GM12891 (cell line): ENCODE measurements at regions not wholly inside any gene's neighbourhood (a gene's known extent, or its start where the extent isn't known, plus 50 kb on each side); places are given as distances from the start of the nearest gene placed in this dataset.

ENCODE experiments used
- POLR2A ChIP-seq: IDR thresholded peaks from 2 replicates; pipeline ENCODE4 v1.6.1; 2011; ENCODE audit warnings: low read depth, low read length, control low read depth
- POLR2AphosphoS5 ChIP-seq: IDR thresholded peaks from 2 replicates; pipeline ENCODE4 v1.6.1; 2011; ENCODE audit warnings: low read depth, low read length, control low read depth
- SPI1 ChIP-seq: IDR thresholded peaks from 2 replicates; pipeline ENCODE4 v1.6.1; 2011; ENCODE audit warnings: low read depth, low read length, control low read depth
- TAF1 ChIP-seq: IDR thresholded peaks from 2 replicates; pipeline ENCODE4 v1.6.1; 2011; ENCODE audit warnings: low read depth, low read length, control low read depth

DNA sequence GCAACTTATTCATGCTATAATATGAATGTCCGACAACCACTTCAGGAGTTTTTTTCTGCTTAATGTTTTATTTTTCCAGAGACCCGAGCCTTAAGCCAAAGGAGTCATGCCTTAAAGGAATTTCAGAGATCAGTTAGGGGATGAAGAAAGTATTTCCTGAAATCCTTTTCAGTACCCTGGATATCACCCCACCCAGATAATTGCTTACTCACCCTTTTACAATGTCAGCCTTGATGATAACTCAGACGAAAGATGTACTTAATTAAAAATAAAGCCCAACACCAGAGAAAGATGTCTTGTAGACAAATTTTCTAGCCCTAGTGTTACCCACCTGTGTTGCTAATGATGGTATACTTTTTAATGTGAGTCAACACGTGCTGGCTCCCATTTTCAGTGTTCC lies 124.1 kb downstream of the XCL2 start:
- TF ChIP-seq POLR2A (no peak), TAF1 (no peak), POLR2AphosphoS5 (no peak), SPI1 (no peak)
